K562 (cell line): ENCODE measurements at regions not wholly inside any gene's neighbourhood (a gene's known extent, or its start where the extent isn't known, plus 50 kb on each side); places are given as distances from the start of the nearest gene placed in this dataset.

Source experiments
- ATAC-seq: fragments of 200-7000 bp; cut with Tn5 transposase; 3 replicates; pipeline ENCODE4 v1.9.1; 2020; ENCODE audit warnings: moderate library complexity
- BruUV-seq: library from RNA; stranded (reverse); fragments of 400-500 nt; replicated peaks from 2 replicates; lab custom pipeline; 2021; lab: Mats Ljungman, UMichigan
- CTCF ChIA-PET: fragments of 300-600 bp; formaldehyde crosslinking; extraction: SDS; loops from one replicate; lab custom pipeline; 2021; ENCODE audit warnings: low intra/inter-chr PET ratio; lab: Yijun Ruan, JAX
- POLR2A ChIA-PET: fragments of 300-600, 350-650 bp; sonication (Branson Sonifier 250); formaldehyde crosslinking; extraction: SDS; loops from one replicate; lab custom pipeline; 2021; ENCODE audit warnings: antibody characterized with exemption, inconsistent platforms; lab: Yijun Ruan, JAX
- DNase-seq, 4 experiments: peaks; one replicate each; pipeline versions ENCODE4 v3.0.0 to v3.0.0-alpha.2; 2011 to 2018; ENCODE audit warnings: low spot score in 3 of 4, mixed read lengths in 3 of 4; ENCODE audit errors: extremely low read depth in 1 of 4
- FAIRE-seq: peaks from 2 replicates; lab custom pipeline; 2011; peaks lifted over from hg19 to GRCh38; lab: Jason Lieb, UNC
- H2AFZ ChIP-seq: 2 replicates; pipeline ENCODE4 v1.6.0; 2011; ENCODE audit warnings: low read depth, low read length, control low read depth, inconsistent platforms
- H3K27ac ChIP-seq: fragments of 200-600 bp; 3 replicates; pipeline ENCODE4 v1.8.0; 2011; ENCODE audit warnings: low read depth, mild to moderate bottlenecking, control low read depth, inconsistent platforms, low read length, moderate library complexity, mixed read lengths; ENCODE audit errors: extremely low read depth
- H3K27me3 ChIP-seq, 2 experiments: fragments of 300-600 bp in 1 of 2; 2 replicates in 1 of 2; 3 replicates in 1 of 2; pipeline versions ENCODE4 v1.6.0 to v1.8.0; 2011; ENCODE audit warnings: inconsistent platforms in 2 of 2, low read length in 2 of 2, mild to moderate bottlenecking in 1 of 2, mixed read lengths in 1 of 2, moderate library complexity in 1 of 2; ENCODE audit not compliant: control insufficient read depth in 2 of 2, insufficient read depth in 2 of 2
- H3K36me3 ChIP-seq: fragments of 300-600 bp; 3 replicates; pipeline ENCODE4 v1.8.0; 2011; ENCODE audit warnings: mild to moderate bottlenecking, low read length, inconsistent platforms; ENCODE audit not compliant: control insufficient read depth, insufficient read depth
- H3K4me1 ChIP-seq, 2 experiments: fragments of 200-600 bp in 1 of 2; replicated peaks in 1 of 2; 2 replicates in 1 of 2; 3 replicates in 1 of 2; pipeline versions ENCODE4 v1.5.1 to v1.8.0; 2011; ENCODE audit warnings: inconsistent platforms in 2 of 2, low read length in 2 of 2, mild to moderate bottlenecking in 1 of 2, mixed read lengths in 1 of 2, moderate library complexity in 1 of 2; ENCODE audit not compliant: control insufficient read depth in 2 of 2, insufficient read depth in 2 of 2
- H3K4me2 ChIP-seq: 2 replicates; pipeline ENCODE4 v1.6.1; 2011; ENCODE audit warnings: low read length, control low read depth, inconsistent platforms, mixed read lengths; ENCODE audit not compliant: insufficient read depth
- H3K4me3 ChIP-seq: fragments of 200-600 bp; sonication (generic), shearing (Covaris generic); 2 replicates; pipeline ENCODE4 v1.5.1; 2016; ENCODE audit warnings: control low read depth, inconsistent platforms
- H3K79me2 ChIP-seq: fragments of 200-600 bp; 3 replicates; pipeline ENCODE4 v1.8.0; 2011; ENCODE audit warnings: low read length, inconsistent platforms; ENCODE audit not compliant: control insufficient read depth, insufficient read depth
- H3K9ac ChIP-seq, 2 experiments: 2 replicates each; pipeline versions ENCODE4 v1.6.0 to v1.6.1; 2011; ENCODE audit warnings: low read depth in 2 of 2, low read length in 2 of 2, control low read depth in 1 of 2, inconsistent platforms in 1 of 2, mild to moderate bottlenecking in 1 of 2, mixed read lengths in 1 of 2; ENCODE audit not compliant: insufficient read depth in 1 of 2
- H3K9me1 ChIP-seq: one replicate; pipeline ENCODE4 v1.6.0; 2011; ENCODE audit warnings: inconsistent platforms, mild to moderate bottlenecking, low read length, moderate library complexity; ENCODE audit not compliant: control insufficient read depth, insufficient read depth
- H3K9me3 ChIP-seq: replicated peaks from 2 replicates; pipeline ENCODE4 v1.5.1; 2011; ENCODE audit warnings: low read depth, low read length, inconsistent platforms; ENCODE audit not compliant: control insufficient read depth, insufficient read depth
- H4K20me1 ChIP-seq: replicated peaks from 2 replicates; pipeline ENCODE4 v1.6.1; 2011; ENCODE audit warnings: low read length, inconsistent platforms, mixed read lengths; ENCODE audit not compliant: control insufficient read depth, insufficient read depth
- ARID1B ChIP-seq: fragments of 450-650 bp; IDR thresholded peaks from 2 replicates; pipeline ENCODE4 v1.6.1; 2016; ENCODE audit warnings: antibody characterized with exemption, mild to moderate bottlenecking, inconsistent platforms
- BCL6 ChIP-seq: fragments of 250-450 bp; sonication (Bioruptor Pico); IDR thresholded peaks from 2 replicates; pipeline ENCODE4 v1.4.0; 2020
- CCNT2 ChIP-seq: IDR thresholded peaks from 2 replicates; pipeline ENCODE4 v1.6.1; 2011; ENCODE audit warnings: borderline replicate concordance, low read depth, mild to moderate bottlenecking, moderate library complexity, mixed read lengths, low read length; ENCODE audit not compliant: insufficient read length; ENCODE audit errors: extremely low read depth
- ELF2 ChIP-seq: fragments of 250-450 bp; sonication (Bioruptor Pico); IDR thresholded peaks from 2 replicates; pipeline ENCODE4 v1.5.0; 2021; ENCODE audit warnings: mild to moderate bottlenecking
- GABPB1 ChIP-seq: sonication (generic); formaldehyde crosslinking; IDR thresholded peaks from 2 replicates; pipeline ENCODE4 v1.8.0; 2022; ENCODE audit warnings: mild to moderate bottlenecking, missing genetic modification reagents
- GATA2 ChIP-seq: sonication (generic); formaldehyde crosslinking; IDR thresholded peaks from 2 replicates; pipeline ENCODE4 v1.4.0; 2020; ENCODE audit warnings: mild to moderate bottlenecking, missing genetic modification reagents
- IFI16 ChIP-seq: fragments of 250-450 bp; sonication (Bioruptor Pico); IDR thresholded peaks from 2 replicates; pipeline ENCODE4 v2.1.2; 2022; ENCODE audit warnings: mild to moderate bottlenecking, inconsistent platforms
- PKNOX1 ChIP-seq: fragments of 450-650 bp; IDR thresholded peaks from 2 replicates; pipeline ENCODE4 v1.6.1; 2016
- POLR3A ChIP-seq: IDR thresholded peaks from 2 replicates; pipeline ENCODE4 v1.6.1; 2011; ENCODE audit warnings: borderline replicate concordance, mild to moderate bottlenecking, moderate library complexity; ENCODE audit not compliant: insufficient read length, insufficient read depth; ENCODE audit errors: extremely low read depth
- RFX5 ChIP-seq: IDR thresholded peaks from 2 replicates; pipeline ENCODE4 v1.6.1; 2011; ENCODE audit warnings: low read depth, mild to moderate bottlenecking, improper control_type of control experiment, low read length
- ZKSCAN3 ChIP-seq: fragments of 250-450 bp; sonication (Bioruptor Pico); IDR thresholded peaks from 2 replicates; pipeline ENCODE4 v1.4.0; 2020
- ZNF184 ChIP-seq: sonication (generic); formaldehyde crosslinking; IDR thresholded peaks from 2 replicates; pipeline ENCODE4 v1.5.0; 2020; ENCODE audit warnings: missing genetic modification reagents
- ZNF395 ChIP-seq: fragments of 200-800 bp; sonication (Bioruptor generic); IDR thresholded peaks from 2 replicates; pipeline ENCODE4 v1.6.1; 2017; ENCODE audit warnings: missing genetic modification characterization, missing compliant biosample characterization
- ZNF511 ChIP-seq: sonication (generic); formaldehyde crosslinking; IDR thresholded peaks from 2 replicates; pipeline ENCODE4 v1.8.0; 2022; ENCODE audit warnings: mild to moderate bottlenecking, missing genetic modification reagents
- ZNF583 ChIP-seq: fragments of 250-450 bp; sonication (Bioruptor Pico); IDR thresholded peaks from 2 replicates; pipeline ENCODE4 v1.4.0; 2020
- ZNF717 ChIP-seq: fragments of 250-450 bp; sonication (Bioruptor Pico); IDR thresholded peaks from 2 replicates; pipeline ENCODE4 v1.5.0; 2021
- ZNF79 ChIP-seq: fragments of 250-450 bp; sonication (Bioruptor Pico); IDR thresholded peaks from 2 replicates; pipeline ENCODE4 v1.4.0; 2020; ENCODE audit warnings: low read depth, mild to moderate bottlenecking, moderate library complexity
- WGBS: fragments of 100-300 bp; shearing (Covaris generic); methylation state at CpG from one replicate; pipeline ENCODE4 v1.1.6; 2016; ENCODE audit warnings: low coverage, mixed read lengths; ENCODE audit not compliant: insufficient coverage; ENCODE audit errors: missing lambda C conversion rate; 5-methylcytosine and 5-hydroxymethylcytosine counted together
- in situ Hi-C: fragments of 300-500 bp; cut with MboI; formaldehyde crosslinking; loops from 4 replicates; pipeline ENCODE4 v1.15.0; 2018; ENCODE audit warnings: inconsistent platforms, mixed read lengths
- intact Hi-C: fragments of 100-400 bp; cut with micrococcal nuclease; formaldehyde crosslinking; loops from 2 replicates; pipeline ENCODE4 v1.14.2; 2022

GRCh38 chr22:48653929-48654328, 1173.7 kb downstream of the BRD1 start:
- no peaks in the 10 kb centered on the region for H3K36me3 ChIP-seq
- DNase-seq, result no peak
- in situ Hi-C loops, result no loop called here
- FAIRE-seq, result no peak
- TF ChIP-seq ZNF511 (CRISPR knock-in tag) (no peak), ARID1B (no peak), GABPB1 (CRISPR knock-in tag) (no peak), RFX5 (no peak), ZNF184 (CRISPR knock-in tag) (no peak)
- no peak overlapping the region for H2AFZ ChIP-seq
- H3K9me1 ChIP-seq, result no peaks in the 10 kb centered on the region
- BruUV-seq, result no TSS peak
- H3K9me3 ChIP-seq, result no peaks in the 10 kb centered on the region
- no peak overlapping the region for H3K9ac ChIP-seq
- ATAC-seq, result no peak
- intact Hi-C loops, result no loop called here
- H3K4me2 ChIP-seq, result no peak overlapping the region
- H3K27me3 ChIP-seq, result no peaks in the 10 kb centered on the region; a peak in 1 of 5 replicates
- no peaks in the 10 kb centered on the region; the same call in 1 of the 2 replicates for H4K20me1 ChIP-seq
- ChIA-PET CTCF (no interaction called here), POLR2A (no interaction called here)
- no peaks in the 10 kb centered on the region for H3K4me1 ChIP-seq
- 0% methylated on average over 11 of the region's 18 CpGs for WGBS
- no peak overlapping the region for H3K27ac ChIP-seq
- H3K4me3 ChIP-seq, result no peak overlapping the region
- no peaks in the 10 kb centered on the region for H3K79me2 ChIP-seq

- Histone ChIP-seq H3K9ac (no peak overlapping the region), H3K4me2 (no peak overlapping the region), H3K9me1 (no peaks in the 10 kb centered on the region), H3K9me3 (no peaks in the 10 kb centered on the region), H2AFZ (no peak overlapping the region), H4K20me1 (no peaks in the 10 kb centered on the region; the same call in 1 of the 2 replicates), H3K79me2 (no peaks in the 10 kb centered on the region), H3K27ac (no peak overlapping the region), H3K36me3 (no peaks in the 10 kb centered on the region), H3K4me1 (no peaks in the 10 kb centered on the region), H3K27me3 (no peaks in the 10 kb centered on the region), H3K4me3 (no peak overlapping the region)
- DNase-seq (no peak), FAIRE-seq (no peak), ATAC-seq (no peak)
- BruUV-seq, result no TSS peak
- ChIA-PET POLR2A (no interaction called here), CTCF (no interaction called here)
- in situ Hi-C loops (no loop called here), intact Hi-C loops (no loop called here)
- WGBS, result 0% methylated on average over 5 of the region's 8 CpGs
- TF ChIP-seq CCNT2 (no peak), POLR3A (no peak), ZNF395 (CRISPR knock-in tag) (no peak), ZNF717 (no peak), PKNOX1 (no peak), ZNF79 (CRISPR knock-in tag) (no peak), BCL6 (CRISPR knock-in tag) (no peak), ZNF583 (no peak), GATA2 (CRISPR knock-in tag) (no peak), ZKSCAN3 (CRISPR knock-in tag) (no peak), IFI16 (CRISPR knock-in tag) (no peak), ELF2 (CRISPR knock-in tag) (no peak)
These were observed 1174.4 kb downstream of the BRD1 start for GRCh38 chr22:48653306-48653705.
